HG03460 (cell line): ENCODE measurements at regions not wholly inside any gene's neighbourhood (a gene's known extent, or its start where the extent isn't known, plus 50 kb on each side); places are given as distances from the start of the nearest gene placed in this dataset.

ENCODE experiments used
- ATAC-seq: cut with Tn5 transposase; IDR thresholded peaks from one replicate; pipeline ENCODE4 v1.9.1; 2021; ENCODE audit not compliant: unreplicated experiment

DNA sequence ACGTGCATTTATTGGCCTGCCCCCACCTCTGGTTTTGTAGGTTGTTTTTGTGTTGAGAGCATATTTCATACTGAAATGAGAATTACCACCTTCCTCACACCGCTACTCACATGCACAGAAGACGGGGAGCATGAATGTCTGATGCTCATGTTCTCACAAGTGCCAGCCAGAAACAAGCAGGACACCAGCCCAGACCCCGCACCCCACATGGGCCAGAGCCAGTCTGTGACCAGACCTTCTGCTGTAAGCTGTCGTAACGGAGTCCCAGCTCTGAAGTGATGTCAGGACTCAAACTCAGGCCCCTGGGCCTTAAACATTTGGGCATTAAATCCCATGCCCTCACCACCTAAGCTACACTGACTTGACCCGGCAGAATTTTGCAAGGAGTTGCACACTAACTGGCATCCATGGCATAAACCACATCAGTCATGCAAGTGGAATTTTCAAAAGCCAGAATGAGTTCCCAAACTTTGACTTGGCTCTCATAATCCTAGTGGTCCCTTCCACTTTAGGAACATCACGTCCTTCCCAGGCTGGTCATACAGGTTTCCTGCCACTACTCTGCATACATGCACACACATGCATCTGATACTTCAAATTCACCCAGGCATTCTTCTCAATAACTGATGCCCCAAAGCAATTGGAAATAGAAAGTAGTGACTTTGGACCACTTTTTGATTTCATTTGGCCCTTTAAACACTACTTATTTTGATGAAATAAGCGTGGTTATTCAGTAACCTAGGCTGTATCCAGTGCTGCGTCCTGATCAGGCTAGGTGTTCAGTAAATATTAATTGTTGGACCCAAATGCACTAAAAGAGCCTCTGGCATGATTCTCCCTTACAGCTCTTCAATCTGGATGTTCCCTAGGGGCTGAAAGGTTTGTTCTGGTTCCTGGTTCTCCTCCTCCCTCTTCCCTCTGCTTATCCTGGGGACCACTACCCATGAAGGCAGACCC, 223.1 kb upstream of the ID2 start:
- no peak for ATAC-seq

DNA sequence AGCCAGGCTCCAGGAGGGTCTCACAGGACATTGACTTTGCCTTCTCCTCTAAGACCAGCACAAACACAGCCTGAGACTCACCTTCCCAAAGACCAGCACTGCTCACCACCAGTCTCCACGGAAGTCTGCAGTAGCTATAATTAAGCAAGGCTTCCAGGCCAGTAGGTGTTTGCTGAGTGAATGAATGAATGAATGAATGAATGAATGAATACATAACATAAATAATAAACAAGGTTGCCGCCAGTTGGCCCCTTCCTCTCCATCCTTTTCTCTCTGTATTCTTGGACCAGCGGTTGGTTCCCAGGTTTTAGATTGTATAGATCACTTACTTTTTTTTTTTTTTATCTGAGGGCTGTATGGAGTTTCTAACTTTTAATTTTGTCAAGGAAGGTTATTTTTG, 222.4 kb upstream of the ID2 start:
- ATAC-seq, result no peak

DNA sequence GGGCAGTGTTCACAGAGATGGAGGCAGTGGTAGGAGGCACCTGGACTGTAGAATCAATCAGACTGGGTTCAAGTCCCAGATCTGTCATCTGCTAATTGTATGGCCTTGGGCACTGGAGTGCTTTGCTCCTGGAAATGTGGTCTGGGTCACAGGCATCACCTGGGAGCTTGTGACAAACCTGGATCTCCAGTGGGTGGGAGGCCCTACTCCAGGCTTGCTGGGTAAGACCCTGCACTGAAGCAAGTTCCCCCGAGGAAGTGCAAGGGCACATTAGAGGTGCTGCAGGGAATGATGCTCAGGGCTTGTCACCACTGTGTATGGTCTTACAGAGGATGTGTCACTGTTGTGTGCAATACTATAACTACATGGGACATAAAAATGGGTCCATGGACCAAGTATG, 220.5 kb upstream of the ID2 start:
- ATAC-seq, result no peak

DNA sequence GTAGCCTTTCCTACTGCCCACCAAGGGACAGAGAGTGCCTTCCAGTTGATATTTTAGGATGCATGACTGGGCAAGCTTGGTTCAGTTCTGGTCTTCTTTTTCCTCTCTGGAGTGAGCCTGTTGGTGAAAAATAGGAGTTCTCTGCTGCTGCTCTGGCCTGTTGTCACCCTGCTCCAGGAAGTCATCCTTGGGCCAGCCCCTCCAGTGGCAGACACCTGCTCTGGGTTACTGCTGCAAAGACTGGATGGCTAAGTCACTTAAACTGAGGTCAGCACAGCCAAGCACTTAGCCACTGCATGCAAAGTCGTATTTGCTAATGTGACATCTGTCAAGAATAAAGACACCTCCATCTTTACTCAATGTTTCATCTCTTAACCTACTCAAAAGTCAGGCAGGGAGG, 219.6 kb upstream of the ID2 start:
- ATAC-seq, result no peak

DNA sequence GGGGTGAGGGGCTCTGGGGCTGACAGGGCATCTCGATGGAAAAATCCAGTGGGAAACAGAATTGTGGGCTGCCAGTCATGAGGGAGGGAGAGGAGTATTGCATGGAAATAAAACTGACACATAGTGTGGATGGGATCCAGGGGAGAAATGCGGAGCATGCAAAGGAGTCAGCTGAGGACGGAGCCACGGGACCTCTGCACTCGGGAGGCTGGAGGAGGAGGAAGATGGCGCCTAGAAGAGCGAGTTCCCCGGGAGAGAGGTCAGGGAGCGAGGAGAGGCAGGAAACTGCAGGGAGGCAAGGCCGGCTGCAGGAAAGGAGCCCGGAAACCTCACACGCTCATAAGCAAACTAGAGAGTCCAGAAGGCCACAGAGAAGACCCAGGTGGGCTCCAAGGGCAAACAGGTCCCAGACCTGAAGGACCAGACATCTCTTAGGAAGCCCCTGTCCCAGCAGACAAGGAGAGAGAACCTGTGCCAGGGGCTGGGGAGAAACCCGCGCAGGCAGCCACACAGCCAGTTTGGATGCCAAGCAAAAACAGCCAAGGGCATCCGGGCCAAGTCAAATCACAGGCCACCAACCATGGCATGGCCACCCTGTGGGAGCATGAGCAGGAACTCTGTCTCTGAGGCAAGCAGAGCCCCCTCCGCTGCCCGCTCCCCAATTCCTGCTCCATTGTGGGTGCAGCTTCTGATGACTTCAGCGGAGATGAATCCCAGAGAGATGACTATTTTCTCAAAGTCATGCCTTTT, 218.8 kb upstream of the ID2 start:
- no peak for ATAC-seq

DNA sequence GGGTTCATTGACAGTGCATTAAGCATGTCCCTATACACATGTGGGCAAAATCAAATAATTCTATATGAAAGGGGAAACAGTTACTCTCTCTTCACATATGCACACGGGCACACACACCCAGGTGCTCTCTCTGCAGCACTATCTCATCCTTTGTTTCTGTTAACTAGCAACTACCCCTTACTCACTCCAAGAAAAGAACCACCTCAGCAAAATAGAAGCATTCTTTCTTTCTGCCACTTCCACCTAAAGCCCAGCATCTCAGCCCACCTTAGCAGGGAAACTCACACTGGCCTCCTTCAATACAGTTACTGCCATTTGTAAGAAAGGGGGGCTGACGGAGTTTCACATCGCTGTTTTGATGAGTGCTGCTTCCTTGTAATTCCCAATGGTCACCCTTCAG, 216.3 kb upstream of the ID2 start:
- no peak for ATAC-seq

DNA sequence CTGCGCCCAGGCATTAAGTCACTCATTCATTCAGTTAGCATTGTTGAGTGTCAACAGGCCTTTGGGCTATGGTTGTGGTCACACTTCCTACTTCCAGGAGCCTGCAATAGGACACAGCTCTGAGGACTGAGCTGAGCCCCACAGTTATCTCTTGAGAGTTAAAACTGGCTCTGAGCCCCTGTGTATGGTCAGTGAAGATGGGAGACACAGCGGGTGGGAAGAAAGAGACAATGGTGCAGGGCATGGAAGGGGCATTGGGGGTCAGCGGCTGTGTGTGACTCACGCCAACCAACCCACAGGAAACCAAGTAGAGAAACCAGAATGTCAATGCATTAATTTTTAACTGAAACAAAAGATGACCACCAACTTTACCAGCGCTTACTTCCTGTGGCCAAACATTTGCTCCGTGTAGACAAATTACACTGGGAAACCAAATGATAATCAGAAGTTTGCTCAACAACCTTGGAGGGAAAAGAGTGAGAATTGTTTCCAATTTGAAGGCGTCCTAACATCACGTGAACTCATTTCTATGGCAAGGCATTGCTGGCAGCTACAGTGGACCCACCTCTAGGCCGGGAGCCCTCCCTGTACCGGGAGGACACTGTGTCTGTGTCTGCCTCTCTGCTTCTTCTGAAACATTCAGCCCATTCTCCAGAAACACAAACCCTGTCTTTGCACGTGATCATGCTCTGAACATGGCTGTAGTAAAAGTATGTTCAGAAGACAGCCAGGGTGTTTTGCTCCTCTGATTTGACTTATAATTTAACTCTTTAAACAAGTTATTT, 212.0 kb upstream of the ID2 start:
- peak; percentile 64 for ATAC-seq

- ATAC-seq, result peak; percentile 46
Observed at GRCh38 chr2:8472545-8473323, 209.1 kb upstream of the ID2 start.

DNA sequence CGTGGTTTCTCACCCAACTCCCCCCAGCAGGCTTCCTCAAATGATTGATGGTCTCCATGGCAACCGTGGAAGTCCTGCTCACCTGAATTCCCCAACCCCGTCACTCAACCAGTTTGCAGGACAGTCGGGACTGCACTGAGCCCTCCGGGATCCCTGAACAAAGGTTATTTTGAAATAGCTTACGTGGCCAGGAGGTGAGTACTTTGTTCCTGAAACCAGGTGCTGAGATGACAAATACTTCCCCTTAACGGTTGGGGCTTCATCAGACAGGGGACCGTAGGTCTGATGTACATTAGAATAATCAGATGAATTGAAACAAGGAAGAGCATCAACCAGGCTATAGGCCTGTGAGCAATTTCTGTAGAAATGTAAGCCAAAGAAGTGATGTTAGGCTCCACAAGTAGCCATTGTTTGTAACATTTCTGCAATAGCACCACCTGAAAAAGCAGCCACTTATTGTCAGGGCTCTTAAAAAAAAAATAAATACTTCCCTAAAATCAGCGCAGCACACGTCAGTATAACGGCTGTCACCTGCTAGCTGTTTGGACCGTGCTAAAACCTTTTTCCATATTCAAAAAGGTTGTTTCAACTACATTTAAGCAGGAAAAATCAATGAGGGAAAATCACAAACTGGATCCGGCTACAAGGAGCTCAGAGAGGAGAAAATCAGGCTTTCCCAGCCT, 206.4 kb upstream of the ID2 start:
- peak; percentile 27 for ATAC-seq

DNA sequence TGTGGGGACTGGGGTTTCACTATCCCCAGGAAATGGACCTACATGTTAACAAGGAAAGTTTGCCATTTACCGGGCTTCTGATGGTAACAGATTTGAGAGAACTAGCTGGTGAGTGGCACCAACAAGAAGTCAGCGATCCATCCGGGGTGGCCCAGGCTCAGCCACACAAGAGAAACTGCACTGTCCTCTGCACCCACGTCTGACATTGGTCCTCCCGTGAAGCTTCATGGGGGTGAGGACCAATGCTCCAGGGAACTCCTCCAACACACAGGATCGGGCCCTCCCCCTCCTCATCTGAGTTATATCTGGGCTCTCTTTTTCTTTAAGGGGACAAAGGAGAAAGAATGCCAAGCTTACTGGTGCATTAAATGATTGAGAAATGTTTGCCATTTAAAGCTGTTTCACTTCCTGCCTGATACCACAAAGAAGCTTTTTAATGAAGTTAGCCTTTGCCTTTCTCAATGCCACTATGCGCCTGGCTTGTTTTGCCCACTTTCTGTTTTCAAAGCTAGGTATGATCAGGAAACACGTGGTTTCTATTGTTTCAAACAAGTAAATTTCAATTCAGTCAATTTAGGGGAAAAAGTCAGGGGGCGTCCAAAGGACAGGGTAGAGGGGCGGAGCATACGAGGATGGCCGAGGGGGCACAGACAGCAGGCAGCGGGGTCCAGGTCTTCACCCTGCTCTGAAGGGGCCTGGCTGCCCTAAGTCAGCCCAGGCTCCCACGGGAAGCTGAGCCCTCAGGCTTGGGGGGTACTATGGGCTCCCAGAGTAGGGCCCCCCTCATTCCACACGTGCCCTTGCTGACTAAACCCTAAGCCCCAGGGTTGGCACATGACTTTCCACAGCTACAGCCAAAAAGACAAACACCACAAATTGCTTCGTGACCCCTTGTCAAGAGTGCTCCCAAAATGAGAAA, 204.0 kb upstream of the ID2 start:
- ATAC-seq, result peak; percentile 55

- ATAC-seq, result no peak
Observed at GRCh38 chr2:8478471-8478793, 203.4 kb upstream of the ID2 start.

DNA sequence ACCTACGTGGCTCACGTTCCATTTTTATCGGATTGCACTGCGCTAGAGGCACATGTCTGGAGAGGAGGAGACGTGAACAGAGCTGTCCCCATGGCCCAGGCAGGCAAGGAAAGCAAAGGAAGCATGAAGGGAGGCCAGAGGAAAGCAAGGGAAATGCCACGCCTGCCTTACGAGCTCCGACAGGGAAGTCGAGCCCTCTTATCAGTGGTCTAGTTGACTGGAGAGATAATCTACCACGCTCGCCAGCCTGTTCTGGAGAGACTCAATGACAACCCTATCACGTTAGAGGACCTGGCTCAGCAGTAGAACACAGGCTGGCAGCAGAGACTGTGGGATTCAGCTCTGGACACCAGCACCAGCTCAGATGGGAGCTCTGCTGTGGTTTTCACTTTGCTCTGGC, 202.6 kb upstream of the ID2 start:
- ATAC-seq, result no peak

GRCh38 chr2:8480915-8481314, 200.9 kb upstream of the ID2 start:
- no peak for ATAC-seq

- ATAC-seq, result peak; percentile 38
Observed at GRCh38 chr2:8481463-8482009, 200.3 kb upstream of the ID2 start.

DNA sequence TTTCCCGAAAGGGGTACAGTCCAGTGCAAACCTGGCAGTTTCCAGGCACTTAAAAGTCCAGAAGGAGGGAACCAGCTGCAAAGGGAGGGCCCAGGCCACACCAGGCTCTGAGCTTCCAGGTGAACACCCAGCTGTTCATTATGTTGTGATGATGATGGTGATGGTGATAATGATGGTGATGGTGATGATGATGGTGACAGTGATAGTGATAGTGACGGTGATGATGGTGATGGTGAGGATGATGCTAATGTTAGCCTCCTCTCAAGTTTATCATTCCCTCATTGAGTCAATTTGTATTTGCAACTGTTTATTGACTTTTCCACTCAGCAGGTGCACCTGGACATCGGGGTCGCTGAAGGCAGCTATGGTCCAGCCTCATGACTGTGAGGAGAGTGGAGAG, 199.4 kb upstream of the ID2 start:
- ATAC-seq, result no peak

- no peak for ATAC-seq
Observed at GRCh38 chr2:8484502-8485283, 197.2 kb upstream of the ID2 start.

- ATAC-seq, result no peak
Observed at GRCh38 chr2:8485736-8486135, 196.1 kb upstream of the ID2 start.

DNA sequence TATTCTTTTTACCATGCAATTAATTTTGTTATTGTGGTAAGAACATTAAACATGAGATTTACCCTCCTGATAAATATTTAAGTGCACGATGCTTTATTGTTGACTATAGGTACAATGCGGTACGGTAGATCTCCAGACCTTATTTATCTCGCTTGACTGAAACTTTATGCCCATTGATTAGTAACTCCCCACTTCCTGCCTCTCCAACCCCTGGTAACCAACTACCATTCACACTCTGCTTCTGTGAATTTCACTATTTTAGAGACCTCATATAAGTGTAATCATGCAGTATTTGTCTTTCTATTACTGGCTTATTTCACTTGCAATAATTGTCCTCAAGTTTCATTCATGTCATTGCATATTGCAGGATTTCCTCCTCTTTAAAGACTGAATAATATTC, 195.7 kb upstream of the ID2 start:
- ATAC-seq, result no peak
